HuH-7.5 (cell line): ENCODE measurements at regions not wholly inside any gene's neighbourhood (a gene's known extent, or its start where the extent isn't known, plus 50 kb on each side); places are given as distances from the start of the nearest gene placed in this dataset.
A peak's percentile ranks its signal among the peaks of the same experiment; 100 is the strongest.
"Not testable (repeated sequence)": the region's sequence is repeated elsewhere in the genome, so short reads cannot be mapped to it uniquely, and the experiment has no call there.

Source experiments
- DNase-seq: peaks from one replicate; pipeline ENCODE4 v3.0.0; 2011; ENCODE audit warnings: low spot score

GRCh38 chr1:230591678-230592077, 50.6 kb upstream of the COG2 start:
- DNase-seq = no peak

- DNase-seq = no peak
These were observed 52.3 kb upstream of the COG2 start for GRCh38 chr1:230589951-230590350.

- DNase-seq = no peak
These were observed 53.9 kb upstream of the COG2 start for GRCh38 chr1:230588323-230588746.

GRCh38 chr1:230587061-230587460, 55.2 kb upstream of the COG2 start:
- no peak for DNase-seq

- DNase-seq = no peak
These were observed 57.6 kb upstream of the COG2 start for GRCh38 chr1:230584660-230585059.

- peak; percentile 50 for DNase-seq
These were observed 60.7 kb upstream of the COG2 start for GRCh38 chr1:230581446-230582079.

GRCh38 chr1:230578616-230579015, 63.7 kb upstream of the COG2 start:
- no peak for DNase-seq

- DNase-seq = no peak
These were observed 64.7 kb upstream of the COG2 start for GRCh38 chr1:230577537-230577936.

GRCh38 chr1:230575886-230576500, 66.3 kb upstream of the COG2 start:
- no peak for DNase-seq

- DNase-seq = no peak
These were observed 67.8 kb upstream of the COG2 start for GRCh38 chr1:230574502-230574901.

GRCh38 chr1:230573658-230574057, 68.6 kb upstream of the COG2 start:
- DNase-seq = no peak

- peak; percentile 22 for DNase-seq
These were observed 69.9 kb upstream of the COG2 start for GRCh38 chr1:230572121-230573105.

GRCh38 chr1:230570724-230571360, 71.4 kb upstream of the COG2 start:
- DNase-seq = no peak

- no peak for DNase-seq
These were observed 73.1 kb upstream of the COG2 start for GRCh38 chr1:230569201-230569600.

- no peak for DNase-seq
These were observed 73.6 kb upstream of the COG2 start for GRCh38 chr1:230568676-230569075.

- DNase-seq = no peak
These were observed 74.3 kb upstream of the COG2 start for GRCh38 chr1:230568008-230568407.

- DNase-seq = no peak
These were observed 75.1 kb upstream of the COG2 start for GRCh38 chr1:230567221-230567575.

GRCh38 chr1:230566532-230567220, 75.6 kb upstream of the COG2 start:
- not testable (repeated sequence) for DNase-seq

- no peak for DNase-seq
These were observed 77.1 kb upstream of the COG2 start for GRCh38 chr1:230565141-230565540.

- DNase-seq = no peak
These were observed 78.7 kb upstream of the COG2 start for GRCh38 chr1:230563591-230563990.

GRCh38 chr1:230561570-230561969, 80.7 kb upstream of the COG2 start:
- DNase-seq = no peak

GRCh38 chr1:230558324-230558723, 84.0 kb upstream of the COG2 start:
- no peak for DNase-seq
